ENCODE measurements at regions not wholly inside any gene's neighbourhood (a gene's known extent, or its start where the extent isn't known, plus 50 kb on each side); places are given as distances from the start of the nearest gene placed in this dataset.

DNA sequence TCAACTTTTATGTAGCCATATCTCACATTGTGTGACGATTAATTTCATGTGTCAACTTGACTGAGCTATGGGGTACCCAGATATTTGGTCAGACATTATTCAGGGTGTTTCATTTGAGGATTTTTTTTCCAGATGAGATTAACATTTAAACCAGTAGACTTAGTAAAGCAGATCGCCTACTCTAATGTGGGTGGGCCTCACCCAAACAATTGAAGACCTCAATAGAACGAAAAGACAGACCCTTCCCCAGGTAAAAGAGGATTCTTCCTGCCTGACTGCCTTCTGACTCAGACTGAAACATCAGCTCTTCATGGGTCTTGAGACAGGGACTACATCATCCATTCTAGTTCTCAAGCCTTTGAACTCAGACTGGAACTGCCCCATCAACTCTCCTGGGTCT is 231.7 kb upstream of the SASH1 start:
- no peak for DNase-seq

DNA sequence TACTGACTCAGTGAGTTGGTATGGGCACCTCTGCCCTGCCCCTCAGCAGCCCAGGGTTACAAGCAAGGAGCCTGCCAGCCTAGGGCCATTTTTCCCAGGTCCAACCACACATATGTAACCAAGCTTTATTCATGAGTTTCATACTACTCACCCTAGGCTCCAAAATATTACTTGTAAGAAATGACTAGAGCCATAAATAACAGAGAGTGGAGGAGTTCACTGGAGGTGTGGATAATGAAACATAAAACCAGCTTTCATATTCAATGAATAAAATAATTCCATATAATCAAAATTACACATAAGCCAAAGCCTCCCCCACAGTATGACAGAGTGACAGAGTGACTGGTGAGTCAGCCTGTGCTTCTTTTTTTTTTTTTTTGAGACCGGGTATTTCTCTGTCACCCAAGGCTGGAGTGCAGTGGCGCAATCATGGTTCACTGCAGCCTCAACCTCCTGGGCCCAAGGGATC is 229.8 kb upstream of the SASH1 start:
- DNase-seq = no peak

DNA sequence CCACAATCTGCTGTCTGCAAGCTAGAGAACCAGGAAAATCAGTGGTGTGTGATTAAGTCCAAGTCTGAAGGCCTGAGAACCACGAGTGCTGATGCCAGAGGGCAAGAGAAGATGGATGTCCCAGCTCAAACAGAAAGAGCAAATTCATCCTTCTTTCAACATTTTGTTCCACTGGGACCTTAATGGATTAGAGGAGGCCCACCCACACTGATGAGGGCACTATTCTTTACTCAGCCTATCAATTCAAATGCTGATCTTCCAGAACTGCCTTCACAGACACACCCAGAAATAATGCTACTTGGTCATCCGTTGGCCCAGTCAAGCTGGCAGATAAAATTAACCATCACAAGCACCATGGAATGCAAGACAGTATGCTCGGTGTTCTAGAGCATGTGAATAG is 226.6 kb upstream of the SASH1 start:
- no peak for DNase-seq

DNA sequence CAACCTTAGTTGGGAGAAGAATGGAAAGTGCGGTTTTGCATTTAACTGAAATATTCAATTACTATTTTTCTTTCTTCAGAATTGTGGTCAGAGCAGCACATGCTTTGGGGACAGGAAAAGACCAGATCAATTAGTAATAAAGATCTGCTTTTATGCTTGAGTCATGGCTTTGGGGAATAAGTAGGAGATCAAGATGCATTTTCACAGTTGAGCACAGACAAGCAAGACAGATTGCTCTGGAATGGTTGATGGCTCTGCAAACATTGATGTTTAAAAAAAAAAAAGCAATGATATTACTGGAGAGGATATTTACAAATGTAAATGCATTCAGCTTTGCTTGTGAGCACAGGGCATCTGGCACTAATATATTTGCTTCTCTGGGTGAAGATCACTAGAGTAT is 224.4 kb upstream of the SASH1 start:
- DNase-seq = no peak

DNA sequence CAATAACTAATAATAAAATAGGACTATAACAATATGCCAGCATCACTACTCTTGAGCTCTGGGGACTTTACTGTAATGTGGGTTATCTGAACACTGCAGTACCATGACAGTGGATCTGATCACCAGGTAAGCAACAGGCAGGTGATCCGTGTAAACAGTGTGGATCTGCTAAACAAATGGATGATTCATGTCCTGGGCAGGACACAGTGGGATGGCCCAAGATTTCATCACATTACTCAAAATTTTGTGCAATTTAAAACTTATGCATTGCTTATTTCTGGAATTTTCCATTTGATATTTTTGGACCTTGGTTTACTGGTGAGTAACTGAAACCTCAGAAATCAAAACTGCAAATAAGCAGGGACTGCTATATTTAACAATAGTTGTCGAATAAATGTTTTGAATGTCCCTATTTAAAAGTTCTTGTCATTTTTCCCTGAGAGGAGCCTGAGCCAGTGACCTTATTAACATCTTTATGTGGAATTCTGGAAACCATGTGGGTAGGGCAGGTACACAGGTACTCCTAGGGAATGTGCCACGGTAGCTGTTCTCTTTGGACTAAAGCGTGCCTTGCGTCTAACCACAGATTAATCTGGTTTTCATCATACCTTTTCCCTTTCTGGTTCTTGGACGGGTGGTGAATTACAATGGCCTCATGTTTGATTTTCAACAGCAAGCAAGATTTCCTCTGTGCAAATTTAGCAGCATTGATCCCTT is 214.5 kb upstream of the SASH1 start:
- DNase-seq = no peak

DNA sequence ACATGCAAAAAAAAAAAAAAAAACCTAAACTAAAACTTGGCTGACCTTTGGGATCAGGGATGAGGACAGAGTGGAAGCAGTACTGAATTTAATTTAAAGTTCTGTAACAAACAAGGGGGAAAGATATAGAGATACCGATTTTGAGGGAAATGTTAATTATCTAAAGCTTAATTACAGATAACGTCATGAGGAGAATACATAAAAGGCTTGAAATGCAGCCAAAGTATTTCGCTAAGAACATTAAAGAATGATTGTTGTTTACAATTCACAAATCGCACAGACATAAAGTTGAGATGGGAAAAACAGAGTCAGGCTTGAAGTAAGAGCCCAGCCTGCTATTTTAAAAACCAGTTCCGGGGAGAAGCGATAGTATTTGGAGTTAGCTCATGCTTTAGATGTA is 208.0 kb upstream of the SASH1 start:
- DNase-seq = no peak

DNA sequence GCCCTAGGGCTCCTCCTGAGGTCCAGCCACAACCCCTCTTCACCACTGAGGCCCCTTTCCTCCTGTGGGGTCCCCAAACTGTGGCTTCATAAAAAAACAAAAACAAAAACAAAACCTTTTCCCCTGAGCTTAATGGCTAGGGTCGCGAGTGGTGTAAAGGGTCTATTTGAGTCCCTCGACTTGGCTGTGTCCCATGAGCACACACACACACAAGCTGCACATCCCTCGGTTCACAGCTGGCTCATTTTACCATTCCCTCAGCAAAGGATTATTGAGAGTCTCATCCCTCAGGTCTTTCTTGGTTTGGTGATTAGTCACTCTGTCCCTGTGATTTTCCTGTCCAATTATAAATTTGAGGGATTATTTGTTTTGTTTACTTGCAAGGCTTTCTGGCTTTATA is 206.1 kb upstream of the SASH1 start:
- DNase-seq = no peak

DNA sequence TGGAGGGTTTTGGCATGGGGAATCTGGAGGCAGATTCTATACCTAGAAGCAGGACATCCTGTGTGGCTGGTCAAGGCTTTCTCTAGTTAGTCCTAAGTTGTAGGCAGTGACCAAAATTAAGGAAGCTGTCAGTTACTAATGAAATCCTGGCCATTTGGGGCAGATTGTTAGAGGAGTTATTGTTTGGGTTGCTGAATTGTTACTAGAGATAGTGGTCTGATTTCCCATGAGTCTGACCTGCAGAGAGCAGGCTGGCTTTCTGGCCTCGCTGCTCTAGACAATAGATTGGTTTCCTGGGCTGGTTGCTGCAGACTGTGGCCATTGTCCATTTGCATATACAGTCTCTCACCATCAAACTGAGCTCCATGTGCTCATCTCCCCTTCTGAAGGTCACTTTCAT is 205.0 kb upstream of the SASH1 start:
- DNase-seq = no peak

DNA sequence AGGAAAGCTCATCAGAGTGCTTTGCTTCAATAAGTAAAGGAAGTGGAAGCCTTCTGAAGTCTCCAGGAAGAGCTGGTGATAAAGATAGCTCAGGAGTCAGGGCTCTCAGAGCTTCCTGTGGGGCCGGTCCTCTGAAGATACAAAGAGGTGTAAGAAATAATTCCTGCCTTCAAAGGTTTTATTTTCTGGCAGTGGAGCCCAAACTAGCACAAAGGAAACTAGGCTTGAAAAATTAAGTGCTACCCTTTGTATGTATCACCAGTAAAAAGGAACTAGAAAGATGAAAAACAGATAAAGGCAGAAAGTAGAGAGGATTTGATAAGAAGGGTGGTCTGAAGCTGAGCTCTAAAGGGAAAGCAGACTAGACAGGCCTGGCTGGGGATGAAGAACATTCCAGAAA is 204.1 kb upstream of the SASH1 start:
- no peak for DNase-seq

DNA sequence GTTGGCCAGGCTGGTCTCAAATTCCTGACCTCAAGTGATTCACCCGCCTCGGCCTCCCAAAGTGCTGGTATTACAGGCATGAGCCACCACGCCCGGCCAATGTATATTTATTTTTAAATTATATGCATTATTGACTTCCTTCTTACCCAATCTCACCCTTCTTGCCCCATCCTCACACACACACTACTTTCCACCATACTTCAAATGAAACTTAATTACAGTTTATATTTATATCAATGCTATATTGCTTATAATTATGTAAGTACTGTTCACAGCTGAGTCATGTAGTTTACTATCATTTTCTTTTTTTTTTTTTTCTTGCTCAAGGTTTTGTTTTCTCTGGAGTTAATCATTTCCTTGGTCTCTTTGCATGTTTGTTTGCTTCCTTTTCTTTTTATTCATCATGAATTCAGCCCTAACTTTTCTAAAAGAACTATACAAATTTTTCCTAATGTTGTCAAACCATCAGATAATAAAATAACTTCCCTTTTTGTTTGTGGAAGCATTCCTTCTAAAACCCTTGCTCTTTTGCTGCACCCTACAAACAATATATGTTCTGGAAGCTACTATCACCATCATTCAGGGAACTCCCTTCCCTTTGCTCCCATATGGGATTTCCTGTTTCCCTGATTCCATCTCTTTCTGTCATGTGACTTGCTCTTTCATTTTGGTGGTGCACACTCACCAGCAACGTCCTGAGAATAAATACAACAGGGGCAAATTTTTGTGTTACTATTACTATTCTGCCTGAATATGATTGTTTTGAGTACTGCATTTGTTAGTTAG is 201.7 kb upstream of the SASH1 start:
- DNase-seq = no peak

DNA sequence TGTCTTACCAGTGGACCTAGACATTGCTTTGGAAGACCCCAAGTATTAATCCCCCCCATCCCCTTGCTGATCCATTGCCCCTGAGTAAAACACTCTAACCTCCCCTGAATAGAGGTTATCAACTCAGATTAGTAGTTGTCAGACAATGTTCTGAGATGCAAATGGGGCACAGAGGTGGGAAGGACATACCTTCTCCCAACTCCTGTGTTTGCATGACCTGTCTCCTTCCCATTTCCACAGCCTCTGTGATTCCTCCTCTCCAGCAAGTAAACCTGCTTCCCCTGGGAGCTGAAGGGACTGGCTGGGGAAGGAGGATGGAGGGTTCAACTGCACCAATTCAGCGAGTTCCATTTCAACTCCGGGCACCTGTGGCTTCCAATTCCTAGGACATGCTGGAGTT is 199.8 kb upstream of the SASH1 start:
- DNase-seq = no peak

DNA sequence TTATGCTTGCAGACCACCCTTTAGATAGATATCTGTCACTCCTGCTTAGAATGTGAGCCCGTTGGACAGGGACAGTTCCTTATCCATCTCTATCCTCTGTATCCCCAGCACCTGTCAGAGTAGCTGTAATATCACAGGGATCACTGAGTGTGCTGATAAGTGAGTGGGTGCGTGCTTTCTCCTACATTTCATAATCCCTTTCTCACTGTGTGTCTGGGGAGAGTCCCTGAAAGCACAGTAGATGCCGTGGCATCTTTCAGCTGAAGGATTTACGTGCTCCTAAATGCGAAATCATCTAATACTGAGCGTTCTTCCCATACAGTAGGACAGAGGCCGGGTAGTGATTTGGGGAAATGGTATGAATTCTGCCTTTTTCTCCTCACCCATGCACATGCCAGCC is 198.9 kb upstream of the SASH1 start:
- no peak for DNase-seq

DNA sequence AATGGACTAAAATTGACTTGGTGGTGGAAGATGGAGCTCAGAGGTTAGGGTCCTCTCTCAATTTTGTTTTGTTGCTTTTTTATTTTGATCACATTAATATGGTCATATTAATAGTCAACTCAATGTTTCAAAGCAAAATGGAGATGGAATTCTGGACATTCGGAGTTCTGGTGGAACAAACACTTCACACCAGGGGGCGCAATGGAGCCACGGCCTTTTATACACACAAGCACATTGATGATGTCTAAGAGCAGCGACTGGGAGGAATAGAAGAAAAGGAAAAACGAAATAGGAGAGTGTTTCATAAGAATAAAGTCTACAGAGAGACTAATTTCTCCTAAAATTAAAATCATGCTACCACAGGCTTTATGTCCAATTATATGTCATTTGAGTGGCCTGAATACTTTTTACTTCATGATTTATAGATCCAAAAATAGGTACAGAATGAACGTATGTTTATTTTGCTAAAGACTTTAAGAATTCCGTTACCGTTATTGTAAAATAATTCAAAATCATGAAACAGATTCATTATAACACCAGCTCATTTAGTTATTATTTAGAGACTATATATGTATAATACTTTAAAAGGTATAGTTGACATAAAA is 197.6 kb upstream of the SASH1 start:
- DNase-seq = peak in 9 of 14 donors; percentile 1 to 68 (median 25)

DNA sequence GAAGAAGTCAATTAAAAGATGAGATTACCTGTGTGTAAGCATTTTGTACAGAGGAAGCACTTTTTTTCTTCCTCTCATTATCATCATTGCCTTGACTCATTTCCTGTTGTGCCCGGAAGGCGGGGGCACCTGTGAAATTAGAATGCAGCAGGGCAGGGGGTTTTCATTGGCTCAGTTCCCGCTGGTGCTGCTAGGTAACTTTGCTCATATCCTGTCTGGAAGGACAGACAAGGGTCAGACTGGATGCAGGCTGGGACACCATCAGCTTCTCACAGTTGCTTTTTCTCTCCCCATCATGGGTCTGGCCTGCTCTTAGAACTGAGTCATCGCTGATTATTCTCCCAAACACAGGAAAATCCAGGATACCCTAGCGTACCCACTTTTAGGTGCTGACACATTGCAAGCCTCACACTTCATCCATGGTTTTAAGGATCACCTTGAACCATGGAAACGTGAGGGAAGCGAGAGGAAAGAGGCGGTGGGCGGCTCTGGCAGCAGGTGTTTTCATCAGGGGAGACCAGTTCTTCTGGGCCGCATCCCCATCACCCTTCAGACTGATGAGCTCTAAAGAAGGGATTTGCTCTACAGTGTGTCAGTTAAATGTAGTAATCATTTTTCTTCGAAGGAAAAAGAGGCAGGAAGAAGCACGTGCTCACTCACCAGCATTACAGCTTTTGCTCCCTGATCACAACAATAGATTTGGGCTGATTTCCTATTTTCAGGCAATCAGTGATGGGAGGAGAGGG is 195.7 kb upstream of the SASH1 start:
- no peak for DNase-seq

DNA sequence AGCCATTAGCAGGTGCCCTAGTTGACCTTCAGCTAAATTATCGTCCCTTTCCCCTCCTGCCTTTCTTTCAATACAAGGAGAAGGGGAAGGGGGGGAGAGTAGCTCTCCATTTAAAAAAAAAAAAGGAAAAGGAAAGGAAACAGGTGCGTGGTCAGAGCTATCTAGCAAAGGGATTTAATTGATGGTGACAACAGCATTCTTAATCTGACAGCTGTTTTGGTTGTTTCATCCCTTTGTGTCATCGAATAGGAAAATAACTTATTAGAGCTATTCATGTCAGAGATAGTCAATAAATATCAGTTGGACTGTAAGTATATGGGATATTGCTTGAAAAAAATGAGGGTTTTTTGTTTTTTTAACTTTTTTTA is 195.2 kb upstream of the SASH1 start:
- DNase-seq = no peak

DNA sequence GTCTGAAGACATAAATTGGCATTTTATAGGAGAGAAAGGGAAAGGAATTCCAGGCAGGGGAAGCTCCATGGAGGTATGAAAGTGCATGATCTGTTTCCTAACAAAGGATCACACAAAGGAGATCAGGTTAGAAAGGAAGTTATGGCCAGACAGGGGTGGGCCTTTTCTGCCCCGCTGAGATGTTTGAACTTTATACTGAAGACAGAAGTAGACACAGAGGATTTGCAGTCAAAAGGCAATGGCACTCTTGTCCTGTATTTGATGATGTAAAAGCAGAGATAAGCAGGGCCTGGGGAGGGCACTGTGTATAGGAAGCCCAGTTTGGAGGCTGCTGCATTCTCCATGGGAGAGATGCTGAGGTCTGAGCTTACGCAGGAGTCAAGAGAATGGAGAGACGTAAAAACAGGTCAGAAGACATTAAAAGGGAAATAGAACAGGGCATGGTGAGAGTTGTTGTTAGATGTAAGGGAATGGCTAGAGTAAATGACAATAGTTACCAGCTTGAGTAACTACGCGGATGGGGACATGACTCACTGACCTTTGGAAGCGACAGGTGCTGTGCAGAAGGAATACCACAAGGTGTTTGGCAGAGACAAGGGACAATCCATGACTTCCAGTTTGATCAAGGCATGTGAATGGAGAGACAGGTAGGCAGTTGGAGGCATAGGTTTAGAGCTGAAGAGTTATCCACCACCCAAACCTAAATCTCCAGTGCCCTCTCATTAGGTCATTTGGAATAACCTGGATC is 190.6 kb upstream of the SASH1 start:
- DNase-seq = no peak

DNA sequence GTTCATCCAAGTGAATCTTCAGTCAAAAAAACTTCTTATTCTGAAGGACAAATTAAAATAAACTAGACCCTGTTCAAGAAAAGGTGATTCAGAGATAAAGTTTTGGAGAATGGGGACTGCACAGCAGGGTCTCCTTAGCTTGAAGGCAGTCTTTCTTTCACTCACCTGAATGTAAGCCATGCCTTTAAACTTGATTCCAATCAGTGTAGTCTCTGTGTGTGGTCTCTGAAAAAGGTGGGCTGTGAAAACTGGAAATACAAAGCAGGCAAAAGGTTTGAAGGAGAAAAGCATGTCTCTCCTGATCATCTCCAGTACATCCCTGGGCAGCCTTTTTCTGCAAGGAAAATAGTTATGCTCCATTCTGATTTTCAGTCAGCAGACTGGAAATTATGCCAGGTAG is 188.0 kb upstream of the SASH1 start:
- no peak for DNase-seq

DNA sequence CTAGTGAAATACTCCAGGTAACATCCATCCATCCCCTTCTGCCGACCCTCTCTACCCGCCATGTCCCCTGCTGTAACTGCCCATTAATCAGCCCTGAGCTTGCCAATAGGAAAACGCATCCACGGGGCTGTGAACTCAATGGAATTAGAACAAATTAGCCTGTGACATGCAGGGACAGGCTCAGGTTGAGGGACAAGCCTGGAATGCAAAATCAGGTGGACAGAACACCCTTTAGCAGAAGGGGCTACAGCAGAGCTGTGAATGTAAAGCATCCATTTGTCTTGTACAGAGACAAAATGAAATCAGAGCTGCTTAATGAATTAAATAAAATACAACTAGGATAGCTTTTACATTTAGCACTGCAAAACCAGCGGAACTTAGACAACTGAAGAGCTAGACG is 187.3 kb upstream of the SASH1 start:
- no peak for DNase-seq

DNA sequence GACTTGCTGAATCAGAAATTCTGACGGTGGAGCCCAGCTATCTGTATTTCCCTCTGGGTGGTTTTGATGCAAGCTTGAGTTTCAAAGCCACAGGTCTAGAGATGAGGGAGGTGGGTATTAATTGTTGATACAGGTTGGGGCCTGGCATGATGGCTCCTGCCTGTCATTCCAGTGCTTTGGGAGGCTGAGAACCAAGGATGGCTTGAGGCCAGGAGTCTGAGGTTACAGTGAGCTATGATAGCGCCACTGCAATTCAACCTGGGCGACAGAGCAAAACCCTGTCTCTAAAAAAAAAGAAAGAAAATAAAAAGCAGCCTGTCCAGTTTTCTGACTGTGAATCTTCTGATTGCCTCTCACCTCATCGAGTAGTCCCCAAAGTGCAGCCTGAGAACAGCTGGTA is 184.8 kb upstream of the SASH1 start:
- no peak for DNase-seq

DNA sequence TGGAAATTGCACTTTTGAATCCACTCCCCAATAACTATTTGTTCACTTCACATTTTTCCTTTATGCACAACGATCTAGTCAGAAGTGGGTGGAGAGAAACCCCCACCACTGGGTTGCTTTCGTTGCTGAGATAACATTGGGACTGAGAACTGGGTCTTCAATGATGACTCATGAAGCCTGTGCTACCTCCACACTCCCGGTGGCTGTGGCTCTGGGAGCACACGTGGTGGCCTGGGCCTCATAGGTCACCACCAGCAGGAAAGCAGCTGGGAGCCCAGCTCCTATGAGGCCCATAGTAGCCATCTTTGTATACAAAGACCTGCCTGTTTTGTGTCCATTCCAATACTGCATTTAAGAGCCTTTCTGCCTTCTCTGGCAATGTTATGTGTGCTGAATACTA is 178.0 kb upstream of the SASH1 start:
- no peak for DNase-seq

DNA sequence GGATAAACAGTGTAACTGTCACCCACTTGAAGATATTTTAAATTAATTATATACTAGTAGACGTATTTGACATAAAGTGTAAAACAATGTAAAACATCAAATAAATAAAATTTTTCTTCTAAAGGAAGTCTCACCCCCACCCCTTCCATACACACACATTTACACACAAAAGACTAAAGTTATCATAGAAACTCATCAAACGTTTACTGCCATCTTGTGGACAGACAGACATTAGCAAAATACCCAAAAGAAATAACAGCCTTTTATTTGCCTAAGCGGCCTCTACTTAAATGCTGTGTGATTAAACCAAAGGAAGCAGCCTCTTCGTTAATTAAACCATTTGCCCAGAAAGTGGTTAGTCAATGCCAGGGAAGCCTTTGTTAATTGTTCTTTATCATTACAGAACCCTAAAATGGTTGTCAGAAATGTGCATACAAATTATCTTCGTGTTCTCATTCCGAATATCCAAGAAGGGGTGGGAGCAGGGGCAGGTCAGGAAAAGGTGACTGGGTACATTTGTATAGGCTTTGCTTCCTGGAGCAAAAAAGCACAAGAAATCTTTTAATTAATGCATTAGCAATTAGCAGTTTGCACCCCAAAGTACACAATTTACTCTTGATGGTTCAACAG is 176.2 kb upstream of the SASH1 start:
- no peak for DNase-seq

DNA sequence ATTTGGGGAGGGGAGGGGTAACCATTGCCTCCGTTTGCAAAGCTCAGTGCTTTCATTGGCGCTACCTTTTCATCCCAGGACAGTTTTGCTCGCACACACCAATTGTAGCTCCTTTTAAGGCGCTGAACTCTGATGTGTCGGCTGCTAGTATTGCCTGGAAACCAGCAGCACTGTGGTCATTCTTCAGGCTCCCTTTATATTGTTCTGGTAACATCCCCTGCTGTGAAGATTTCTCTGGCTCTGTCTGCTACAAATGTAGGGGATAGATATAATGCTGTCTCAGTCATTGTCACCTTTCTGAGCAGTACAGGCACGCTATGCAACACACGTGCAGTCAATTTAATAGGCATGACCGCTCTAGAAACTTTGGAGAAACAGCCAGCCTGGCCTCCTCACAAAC is 172.9 kb upstream of the SASH1 start:
- no peak for DNase-seq

Measured in C1 segment of cervical spinal cord (tissue), 14 donors.